ENCODE measurements at regions not wholly inside any gene's neighbourhood (a gene's known extent, or its start where the extent isn't known, plus 50 kb on each side); places are given as distances from the start of the nearest gene placed in this dataset.

DNA sequence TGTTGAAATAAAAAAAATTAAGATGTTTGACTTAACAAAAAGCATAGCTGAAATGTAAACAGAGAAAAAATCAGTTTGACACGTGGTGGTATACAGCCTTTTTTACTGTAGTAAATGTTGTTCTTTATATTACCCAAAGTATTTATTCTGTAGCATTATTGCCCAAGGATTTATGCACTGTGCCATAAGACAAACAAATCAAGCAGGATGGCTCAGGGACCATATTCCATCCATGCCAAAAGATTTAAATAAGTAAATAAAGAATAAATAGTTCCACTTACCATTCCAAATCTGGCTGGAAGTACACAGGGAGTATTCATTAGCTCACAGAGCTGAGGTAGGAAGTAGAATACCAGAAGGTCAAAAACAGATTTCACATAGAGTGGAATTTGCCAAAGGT, 666.7 kb upstream of the CADM2 start (continued):
- no peak for TF ChIP-seq FOXA2 (IDR thresholded peaks at IDR 0.05)

DNA sequence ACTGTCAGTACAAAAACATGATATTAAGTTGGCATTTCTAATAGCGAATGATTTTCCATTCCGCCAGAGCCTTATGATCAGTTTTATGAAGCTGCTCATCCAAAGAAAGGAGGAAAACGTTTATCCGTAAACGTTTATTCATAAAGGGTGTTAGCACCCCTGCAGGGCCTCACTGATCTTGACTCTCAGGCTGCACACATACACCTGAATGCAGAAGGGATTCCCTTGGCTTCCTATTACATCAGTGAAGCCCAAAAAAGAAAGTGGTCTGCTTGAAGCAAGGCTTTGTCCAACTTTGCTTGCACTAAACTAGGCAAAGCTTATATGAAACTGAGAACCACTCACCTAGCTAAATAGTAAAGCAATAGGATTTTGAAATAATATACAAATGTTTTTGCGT, 659.5 kb upstream of the CADM2 start:
- DNase-seq (ENCODE audit: low spot score): no peak
- Histone ChIP-seq H3K27me3 (ENCODE audit: control insufficient read depth in 4 of 4, insufficient read depth in 4 of 4, low read length in 3 of 4) (no peaks in the 10 kb centered on the region), H3K4me3 (ENCODE audit: low read depth in 1 of 3, low read length in 3 of 3) (no peak overlapping the region), H3K27ac (ENCODE audit: low read depth in 1 of 2, low read length in 2 of 2) (no peak overlapping the region), H3K4me1 (ENCODE audit: control insufficient read depth in 4 of 4, insufficient read depth in 4 of 4, low read length in 3 of 4) (no peaks in the 10 kb centered on the region), H3K36me3 (ENCODE audit: control insufficient read depth in 4 of 4, insufficient read depth in 3 of 4, low read depth in 1 of 4, low read length in 3 of 4) (no peaks in the 10 kb centered on the region), H3K9ac (ENCODE audit: low read depth in 1 of 2, low read length in 2 of 2) (no peak overlapping the region), H3K9me3 (ENCODE audit: control insufficient read depth in 4 of 4, low read length in 3 of 4) (no peaks in the 10 kb centered on the region)
- WGBS: 51% methylated on average over 6 of the region's 6 CpGs
- TF ChIP-seq, protein P1, sequence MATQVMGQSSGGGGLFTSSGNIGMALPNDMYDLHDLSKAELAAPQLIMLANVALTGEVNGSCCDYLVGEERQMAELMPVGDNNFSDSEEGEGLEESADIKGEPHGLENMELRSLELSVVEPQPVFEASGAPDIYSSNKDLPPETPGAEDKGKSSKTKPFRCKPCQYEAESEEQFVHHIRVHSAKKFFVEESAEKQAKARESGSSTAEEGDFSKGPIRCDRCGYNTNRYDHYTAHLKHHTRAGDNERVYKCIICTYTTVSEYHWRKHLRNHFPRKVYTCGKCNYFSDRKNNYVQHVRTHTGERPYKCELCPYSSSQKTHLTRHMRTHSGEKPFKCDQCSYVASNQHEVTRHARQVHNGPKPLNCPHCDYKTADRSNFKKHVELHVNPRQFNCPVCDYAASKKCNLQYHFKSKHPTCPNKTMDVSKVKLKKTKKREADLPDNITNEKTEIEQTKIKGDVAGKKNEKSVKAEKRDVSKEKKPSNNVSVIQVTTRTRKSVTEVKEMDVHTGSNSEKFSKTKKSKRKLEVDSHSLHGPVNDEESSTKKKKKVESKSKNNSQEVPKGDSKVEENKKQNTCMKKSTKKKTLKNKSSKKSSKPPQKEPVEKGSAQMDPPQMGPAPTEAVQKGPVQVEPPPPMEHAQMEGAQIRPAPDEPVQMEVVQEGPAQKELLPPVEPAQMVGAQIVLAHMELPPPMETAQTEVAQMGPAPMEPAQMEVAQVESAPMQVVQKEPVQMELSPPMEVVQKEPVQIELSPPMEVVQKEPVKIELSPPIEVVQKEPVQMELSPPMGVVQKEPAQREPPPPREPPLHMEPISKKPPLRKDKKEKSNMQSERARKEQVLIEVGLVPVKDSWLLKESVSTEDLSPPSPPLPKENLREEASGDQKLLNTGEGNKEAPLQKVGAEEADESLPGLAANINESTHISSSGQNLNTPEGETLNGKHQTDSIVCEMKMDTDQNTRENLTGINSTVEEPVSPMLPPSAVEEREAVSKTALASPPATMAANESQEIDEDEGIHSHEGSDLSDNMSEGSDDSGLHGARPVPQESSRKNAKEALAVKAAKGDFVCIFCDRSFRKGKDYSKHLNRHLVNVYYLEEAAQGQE (IDR thresholded peaks at IDR 0.05): no peak
- TF ChIP-seq RAD21 (IDR thresholded peaks at IDR 0.05): no peak

DNA sequence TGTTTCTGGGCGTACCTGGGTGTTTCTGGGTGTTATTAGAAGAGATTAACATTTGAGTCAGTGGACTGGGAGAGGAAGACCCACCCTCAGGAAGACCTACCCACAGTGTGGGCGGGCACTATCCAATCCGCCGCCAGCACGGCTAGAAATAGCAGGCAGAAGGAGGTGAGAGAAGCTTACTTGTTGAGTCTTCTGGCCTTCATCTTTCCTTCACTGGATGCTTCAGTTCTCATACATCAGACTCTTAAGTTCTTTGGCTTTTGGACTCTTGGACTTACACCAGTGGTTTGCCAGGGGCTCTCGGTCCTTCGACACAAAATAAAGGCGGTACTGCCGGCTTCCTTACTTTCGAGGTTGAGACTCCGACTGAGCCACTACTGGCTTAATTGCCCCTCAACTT, 654.6 kb upstream of the CADM2 start:
- 85% methylated on average over 11 of the region's 11 CpGs for WGBS
- H3K27ac ChIP-seq (ENCODE audit: low read depth in 1 of 2, low read length in 2 of 2): no peak overlapping the region
- no peak for DNase-seq (ENCODE audit: low spot score)
- no peaks in the 10 kb centered on the region for H3K4me1 ChIP-seq (ENCODE audit: control insufficient read depth in 4 of 4, insufficient read depth in 4 of 4, low read length in 3 of 4)
- no peak overlapping the region for H3K9ac ChIP-seq (ENCODE audit: low read depth in 1 of 2, low read length in 2 of 2)
- TF ChIP-seq TAF1 (conservative IDR thresholded peaks at IDR 0.05) (no peak), FOXA2 (IDR thresholded peaks at IDR 0.05) (no peak)
- H3K4me3 ChIP-seq (ENCODE audit: low read depth in 1 of 3, low read length in 3 of 3): no peak overlapping the region
- H3K27me3 ChIP-seq (ENCODE audit: control insufficient read depth in 4 of 4, insufficient read depth in 4 of 4, low read length in 3 of 4): no peaks in the 10 kb centered on the region
- no peaks in the 10 kb centered on the region for H3K36me3 ChIP-seq (ENCODE audit: control insufficient read depth in 4 of 4, insufficient read depth in 3 of 4, low read depth in 1 of 4, low read length in 3 of 4)
- H3K9me3 ChIP-seq (ENCODE audit: control insufficient read depth in 4 of 4, low read length in 3 of 4): no peaks in the 10 kb centered on the region

DNA sequence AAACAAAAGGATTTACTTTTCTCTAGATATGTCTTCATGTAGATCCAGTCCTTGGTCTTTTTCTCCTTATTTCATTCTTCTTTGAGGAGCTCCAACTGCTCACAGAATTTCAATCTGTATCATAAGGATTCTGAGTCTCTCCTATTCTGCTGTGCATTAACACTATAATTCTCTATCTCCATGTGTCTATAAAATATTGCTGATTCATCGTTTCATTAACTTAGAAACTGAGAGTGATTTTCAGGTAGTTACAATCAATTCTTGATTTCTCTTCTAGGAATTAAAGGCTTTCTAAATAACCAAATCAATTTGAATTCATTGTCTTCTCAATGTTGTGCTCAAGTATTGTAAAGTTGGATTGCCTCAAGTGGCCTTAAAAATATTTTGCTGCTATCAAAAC, 651.5 kb upstream of the CADM2 start:
- 68% methylated on average over 1 of the region's 1 CpG for WGBS
- H3K36me3 ChIP-seq (ENCODE audit: control insufficient read depth in 4 of 4, insufficient read depth in 3 of 4, low read depth in 1 of 4, low read length in 3 of 4): no peaks in the 10 kb centered on the region
- DNase-seq (ENCODE audit: low spot score): no peak
- H3K4me3 ChIP-seq (ENCODE audit: low read depth in 1 of 3, low read length in 3 of 3): no peak overlapping the region
- no peaks in the 10 kb centered on the region for H3K4me1 ChIP-seq (ENCODE audit: control insufficient read depth in 4 of 4, insufficient read depth in 4 of 4, low read length in 3 of 4)
- H3K9ac ChIP-seq (ENCODE audit: low read depth in 1 of 2, low read length in 2 of 2): no peak overlapping the region
- no peaks in the 10 kb centered on the region for H3K9me3 ChIP-seq (ENCODE audit: control insufficient read depth in 4 of 4, low read length in 3 of 4)
- H3K27ac ChIP-seq (ENCODE audit: low read depth in 1 of 2, low read length in 2 of 2): no peak overlapping the region
- TF ChIP-seq EGR1 (IDR thresholded peaks at IDR 0.05; ENCODE audit: low read depth in 2 of 2): no peak
- no peak for TF ChIP-seq TAF1 (conservative IDR thresholded peaks at IDR 0.05)
- TF ChIP-seq, protein P1 (IDR thresholded peaks at IDR 0.05): no peak
- TF ChIP-seq, protein P2, sequence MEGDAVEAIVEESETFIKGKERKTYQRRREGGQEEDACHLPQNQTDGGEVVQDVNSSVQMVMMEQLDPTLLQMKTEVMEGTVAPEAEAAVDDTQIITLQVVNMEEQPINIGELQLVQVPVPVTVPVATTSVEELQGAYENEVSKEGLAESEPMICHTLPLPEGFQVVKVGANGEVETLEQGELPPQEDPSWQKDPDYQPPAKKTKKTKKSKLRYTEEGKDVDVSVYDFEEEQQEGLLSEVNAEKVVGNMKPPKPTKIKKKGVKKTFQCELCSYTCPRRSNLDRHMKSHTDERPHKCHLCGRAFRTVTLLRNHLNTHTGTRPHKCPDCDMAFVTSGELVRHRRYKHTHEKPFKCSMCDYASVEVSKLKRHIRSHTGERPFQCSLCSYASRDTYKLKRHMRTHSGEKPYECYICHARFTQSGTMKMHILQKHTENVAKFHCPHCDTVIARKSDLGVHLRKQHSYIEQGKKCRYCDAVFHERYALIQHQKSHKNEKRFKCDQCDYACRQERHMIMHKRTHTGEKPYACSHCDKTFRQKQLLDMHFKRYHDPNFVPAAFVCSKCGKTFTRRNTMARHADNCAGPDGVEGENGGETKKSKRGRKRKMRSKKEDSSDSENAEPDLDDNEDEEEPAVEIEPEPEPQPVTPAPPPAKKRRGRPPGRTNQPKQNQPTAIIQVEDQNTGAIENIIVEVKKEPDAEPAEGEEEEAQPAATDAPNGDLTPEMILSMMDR (IDR thresholded peaks at IDR 0.05; ENCODE audit: low read depth, low read length, missing input control): no peak
- no peak for TF ChIP-seq NR2F2 (IDR thresholded peaks at IDR 0.05)
- TF ChIP-seq, protein P3, sequence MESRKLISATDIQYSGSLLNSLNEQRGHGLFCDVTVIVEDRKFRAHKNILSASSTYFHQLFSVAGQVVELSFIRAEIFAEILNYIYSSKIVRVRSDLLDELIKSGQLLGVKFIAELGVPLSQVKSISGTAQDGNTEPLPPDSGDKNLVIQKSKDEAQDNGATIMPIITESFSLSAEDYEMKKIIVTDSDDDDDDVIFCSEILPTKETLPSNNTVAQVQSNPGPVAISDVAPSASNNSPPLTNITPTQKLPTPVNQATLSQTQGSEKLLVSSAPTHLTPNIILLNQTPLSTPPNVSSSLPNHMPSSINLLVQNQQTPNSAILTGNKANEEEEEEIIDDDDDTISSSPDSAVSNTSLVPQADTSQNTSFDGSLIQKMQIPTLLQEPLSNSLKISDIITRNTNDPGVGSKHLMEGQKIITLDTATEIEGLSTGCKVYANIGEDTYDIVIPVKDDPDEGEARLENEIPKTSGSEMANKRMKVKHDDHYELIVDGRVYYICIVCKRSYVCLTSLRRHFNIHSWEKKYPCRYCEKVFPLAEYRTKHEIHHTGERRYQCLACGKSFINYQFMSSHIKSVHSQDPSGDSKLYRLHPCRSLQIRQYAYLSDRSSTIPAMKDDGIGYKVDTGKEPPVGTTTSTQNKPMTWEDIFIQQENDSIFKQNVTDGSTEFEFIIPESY (IDR thresholded peaks at IDR 0.05): no peak
- no peak for TF ChIP-seq JUND (IDR thresholded peaks at IDR 0.05)
- TF ChIP-seq RAD21 (IDR thresholded peaks at IDR 0.05): no peak
- TF ChIP-seq YY1 (IDR thresholded peaks at IDR 0.05): no peak
- no peak for TF ChIP-seq GABPA (IDR thresholded peaks at IDR 0.05 in 1 of 2, conservative IDR thresholded peaks at IDR 0.05 in 1 of 2)
- no peak for TF ChIP-seq SP1 (IDR thresholded peaks at IDR 0.05)
- TF ChIP-seq, protein P4, sequence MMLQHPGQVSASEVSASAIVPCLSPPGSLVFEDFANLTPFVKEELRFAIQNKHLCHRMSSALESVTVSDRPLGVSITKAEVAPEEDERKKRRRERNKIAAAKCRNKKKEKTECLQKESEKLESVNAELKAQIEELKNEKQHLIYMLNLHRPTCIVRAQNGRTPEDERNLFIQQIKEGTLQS (IDR thresholded peaks at IDR 0.05): no peak
- TF ChIP-seq, protein P5, sequence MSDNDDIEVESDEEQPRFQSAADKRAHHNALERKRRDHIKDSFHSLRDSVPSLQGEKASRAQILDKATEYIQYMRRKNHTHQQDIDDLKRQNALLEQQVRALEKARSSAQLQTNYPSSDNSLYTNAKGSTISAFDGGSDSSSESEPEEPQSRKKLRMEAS (IDR thresholded peaks at IDR 0.05): no peak
- no peak for TF ChIP-seq HNF4G (IDR thresholded peaks at IDR 0.05)
- no peak for TF ChIP-seq FOXA2 (IDR thresholded peaks at IDR 0.05)
- no peaks in the 10 kb centered on the region for H3K27me3 ChIP-seq (ENCODE audit: control insufficient read depth in 4 of 4, insufficient read depth in 4 of 4, low read length in 3 of 4)

All from liver (tissue), 8 donors.